Coronary artery (tissue), 2 donors: ENCODE measurements at regions not wholly inside any gene's neighbourhood (a gene's known extent, or its start where the extent isn't known, plus 50 kb on each side); places are given as distances from the start of the nearest gene placed in this dataset.

Experiments
- DNase-seq: peaks from one replicate; pipeline ENCODE4 v3.0.0-alpha.2; 2017; ENCODE audit warnings: low spot score
- H3K27ac ChIP-seq, 2 donors: fragments of 200-600 bp; sonication (generic); one replicate each; pipeline ENCODE4 v1.5.1; 2016 to 2019
- H3K4me3 ChIP-seq: fragments of 200-600 bp; sonication (generic); 2 replicates; pipeline ENCODE4 v1.5.1; 2016; ENCODE audit warnings: mild to moderate bottlenecking, moderate library complexity
- CTCF ChIP-seq: fragments of 200-600 bp; sonication (generic); IDR thresholded peaks from one replicate; pipeline ENCODE4 v1.5.1; 2019; ENCODE audit warnings: antibody characterized with exemption

DNA sequence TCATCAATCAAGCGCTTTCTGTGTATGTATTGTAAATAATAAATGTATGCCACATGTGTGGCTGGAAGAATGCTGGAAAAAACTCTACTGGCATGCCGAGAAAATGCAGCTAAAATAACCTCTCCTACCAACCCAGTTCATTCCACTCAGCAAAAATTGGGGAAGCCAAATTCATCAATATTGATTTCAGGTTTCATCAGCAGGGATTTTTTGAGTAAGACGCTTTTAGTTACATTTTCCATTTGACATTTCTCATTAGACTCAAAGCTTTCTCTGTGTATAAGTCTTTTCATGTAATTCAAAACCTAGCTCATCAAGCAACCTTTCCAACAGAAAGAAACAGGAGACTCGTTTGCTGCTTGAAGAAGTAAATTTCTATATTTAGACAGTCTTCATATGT lies 338.1 kb downstream of the DMRT2 start:
- H3K4me3 ChIP-seq, result no peak overlapping the region
- no peak for TF ChIP-seq CTCF
- no peak overlapping the region for H3K27ac ChIP-seq
- DNase-seq, result no peak

- no peak for TF ChIP-seq CTCF
- Histone ChIP-seq H3K4me3 (no peak overlapping the region), H3K27ac (no peak overlapping the region)
- DNase-seq, result no peak
Measured at GRCh38 chr9:1400983-1401382, 350.8 kb downstream of the DMRT2 start.

DNA sequence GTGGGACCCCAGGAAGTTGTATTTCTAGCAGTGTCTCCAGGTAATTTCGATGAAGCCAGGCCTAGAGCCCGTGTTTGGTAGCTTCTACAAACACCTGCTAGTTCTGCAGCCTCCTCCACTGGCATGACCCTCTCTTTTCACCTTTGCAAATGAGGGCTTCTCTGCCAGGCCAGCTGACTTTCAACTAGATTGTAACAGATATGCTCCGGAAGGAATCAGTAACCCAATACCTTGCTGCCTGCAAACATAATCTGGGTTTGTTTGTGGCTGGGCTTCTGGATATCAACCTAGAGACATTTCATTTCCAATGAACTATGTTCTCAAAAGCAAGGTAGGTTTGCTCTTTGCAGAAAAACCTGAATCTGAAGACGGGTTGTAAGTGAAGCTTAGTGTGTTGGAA lies 354.8 kb downstream of the DMRT2 start:
- no peak overlapping the region for H3K4me3 ChIP-seq
- H3K27ac ChIP-seq, result no peak overlapping the region
- DNase-seq, result no peak
- no peak for TF ChIP-seq CTCF

DNA sequence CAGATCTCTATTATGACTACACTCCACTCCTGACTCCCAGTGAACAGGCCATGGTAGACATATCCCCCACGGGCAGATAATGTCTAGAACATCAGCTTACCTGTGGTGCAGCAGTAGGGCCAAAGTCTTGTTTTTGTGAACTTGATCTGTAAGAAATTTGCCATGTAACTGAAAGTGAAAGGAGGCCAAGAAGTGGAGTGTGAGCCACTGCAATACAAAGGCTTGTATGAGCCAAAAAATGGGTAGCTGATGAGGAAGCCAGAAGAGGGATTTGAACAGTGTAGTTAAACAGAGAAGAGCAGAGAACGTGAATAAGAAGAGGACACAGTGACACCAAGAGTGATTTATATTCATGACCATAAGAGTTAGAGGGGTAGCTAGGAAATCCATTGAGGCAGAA lies 361.7 kb downstream of the DMRT2 start:
- Histone ChIP-seq H3K4me3 (no peak overlapping the region), H3K27ac (no peak overlapping the region)
- DNase-seq, result no peak
- TF ChIP-seq CTCF, result no peak

GRCh38 chr9:1414711-1415131 lies 364.6 kb downstream of the DMRT2 start:
- no peak for DNase-seq

DNA sequence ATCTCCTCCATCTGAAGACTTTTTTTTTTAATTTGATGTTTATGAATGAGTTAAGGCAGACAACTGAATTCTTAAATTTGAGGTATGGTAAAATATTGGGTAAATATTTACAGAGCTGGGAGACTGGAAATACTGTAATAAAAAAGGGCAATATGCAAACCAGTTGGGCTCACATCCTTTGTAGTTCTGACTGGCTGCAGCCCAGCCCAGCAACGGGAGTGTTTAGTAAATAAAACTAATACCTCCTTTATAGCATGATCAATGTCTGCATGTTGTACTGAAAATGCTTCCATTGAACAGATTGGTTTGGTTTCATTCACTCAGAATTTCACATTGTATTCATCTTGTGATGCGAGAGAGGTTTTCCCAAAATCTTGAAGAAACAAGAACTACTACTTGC lies 365.0 kb downstream of the DMRT2 start:
- no peak overlapping the region for H3K4me3 ChIP-seq
- no peak for DNase-seq
- no peak for TF ChIP-seq CTCF
- H3K27ac ChIP-seq, result no peak overlapping the region

More at GRCh38 chr9:1414711-1415131, 364.6 kb downstream of the DMRT2 start:
- TF ChIP-seq CTCF, result no peak
- no peak overlapping the region for H3K27ac ChIP-seq
- H3K4me3 ChIP-seq, result no peak overlapping the region

- DNase-seq, result no peak
- no peak for TF ChIP-seq CTCF
- Histone ChIP-seq H3K27ac (no peak overlapping the region), H3K4me3 (no peak overlapping the region)
Measured at GRCh38 chr9:1416261-1416660, 366.1 kb downstream of the DMRT2 start.
